ENCODE measurements at regions not wholly inside any gene's neighbourhood (a gene's known extent, or its start where the extent isn't known, plus 50 kb on each side); places are given as distances from the start of the nearest gene placed in this dataset.

DNA sequence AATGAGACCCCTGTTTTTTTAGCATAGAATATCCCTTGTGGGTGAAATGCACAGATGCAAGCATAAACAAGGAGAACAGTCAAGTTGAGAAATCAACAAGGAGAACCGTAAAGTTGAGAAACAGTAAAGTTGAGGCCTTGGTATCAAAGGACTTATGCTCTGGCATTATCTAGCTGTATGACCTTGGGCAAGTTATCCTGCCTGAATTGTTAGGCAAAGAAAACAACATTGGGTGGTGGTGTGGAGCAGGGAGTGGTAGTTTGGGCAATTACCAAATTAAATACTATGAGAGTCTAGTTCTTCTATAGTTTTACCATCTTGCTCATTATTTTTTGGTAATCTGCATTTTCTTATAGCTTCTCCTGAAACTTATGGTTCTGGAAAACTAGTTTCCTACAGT lies 573.4 kb upstream of the ARPP21 start:
- intact Hi-C loops (cut with DNase I), result no loop called here
- Histone ChIP-seq H3K27ac (no peak overlapping the region), H3K4me1 (peaks cover 14% of the 10 kb centered on the region), H3K27me3 (ENCODE audit: insufficient read depth in 3 of 3, low read length in 2 of 3) (no peaks in the 10 kb centered on the region), H3K36me3 (ENCODE audit: insufficient read depth in 1 of 2, low read depth in 1 of 2) (no peaks in the 10 kb centered on the region), H3K9me3 (no peaks in the 10 kb centered on the region), H3K4me3 (no peak overlapping the region)
- DNase-seq, result no peak
- no peak for TF ChIP-seq CTCF (IDR thresholded peaks at IDR 0.05)
- 86 to 91% (median 91%) methylated on average over 1 of the region's 1 CpG for WGBS, 3 donors
- no peak for ATAC-seq

DNA sequence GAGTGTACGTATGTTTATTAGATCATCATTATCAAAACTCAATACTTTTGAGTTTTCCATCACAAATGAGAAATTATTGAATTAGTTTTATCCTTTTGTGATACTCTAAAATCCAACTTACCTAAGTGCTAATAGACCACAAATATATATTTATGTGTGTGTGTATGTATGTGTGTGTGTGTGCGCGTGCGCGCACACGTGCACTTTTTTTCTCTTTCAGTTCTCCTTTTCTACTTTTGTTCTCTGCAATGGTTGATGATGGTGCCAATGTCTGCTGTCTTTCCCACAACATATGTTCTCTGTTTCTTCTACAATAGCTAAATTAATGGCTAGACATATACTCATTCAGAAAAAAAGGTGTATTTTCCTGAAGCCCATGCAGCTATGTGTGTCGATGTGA lies 571.6 kb upstream of the ARPP21 start:
- DNase-seq, result no peak
- peaks cover 2% of the 10 kb centered on the region for H3K4me1 ChIP-seq
- TF ChIP-seq CTCF (IDR thresholded peaks at IDR 0.05), result no peak
- 97 to 98% (median 97%) methylated on average over 7 of the region's 7 CpGs for WGBS, 3 donors
- no peak overlapping the region for H3K27ac ChIP-seq
- H3K9me3 ChIP-seq, result no peaks in the 10 kb centered on the region
- no peak for ATAC-seq
- intact Hi-C loops (cut with DNase I), result no loop called here
- no peaks in the 10 kb centered on the region for H3K36me3 ChIP-seq (ENCODE audit: insufficient read depth in 1 of 2, low read depth in 1 of 2)
- no peaks in the 10 kb centered on the region for H3K27me3 ChIP-seq (ENCODE audit: insufficient read depth in 3 of 3, low read length in 2 of 3)
- no peak overlapping the region for H3K4me3 ChIP-seq

DNA sequence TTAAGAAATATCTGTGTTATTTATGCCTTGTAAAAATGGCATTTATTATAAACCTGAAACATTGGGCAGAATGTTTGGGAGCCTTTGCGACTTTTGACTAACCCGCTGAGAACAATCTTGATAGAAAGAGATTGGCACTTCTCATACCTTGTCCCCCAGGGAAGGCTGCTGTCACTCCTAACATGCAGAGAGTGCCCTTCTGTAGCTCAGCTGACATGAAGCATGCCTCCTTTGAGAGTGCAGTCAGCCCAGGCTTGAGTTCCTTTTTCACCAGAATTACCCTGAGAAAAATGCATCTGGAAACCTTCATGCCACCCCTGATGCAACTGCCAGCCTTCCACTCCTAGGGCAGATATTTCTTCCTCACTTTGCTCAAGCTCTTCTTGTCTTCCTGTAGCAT lies 569.2 kb upstream of the ARPP21 start:
- intact Hi-C loops (cut with DNase I), result no loop called here
- 85 to 91% (median 90%) methylated on average over 2 of the region's 2 CpGs for WGBS, 3 donors
- ATAC-seq, result no peak
- H3K36me3 ChIP-seq (ENCODE audit: insufficient read depth in 1 of 2, low read depth in 1 of 2), result no peaks in the 10 kb centered on the region
- TF ChIP-seq CTCF (IDR thresholded peaks at IDR 0.05), result no peak
- no peak overlapping the region for H3K4me3 ChIP-seq
- H3K27me3 ChIP-seq (ENCODE audit: insufficient read depth in 3 of 3, low read length in 2 of 3), result no peaks in the 10 kb centered on the region
- no peaks in the 10 kb centered on the region for H3K4me1 ChIP-seq
- H3K9me3 ChIP-seq, result no peaks in the 10 kb centered on the region
- no peak overlapping the region for H3K27ac ChIP-seq
- no peak for DNase-seq

GRCh38 chr3:35071772-35072171 lies 567.6 kb upstream of the ARPP21 start:
- ATAC-seq, result no peak

More at GRCh38 chr3:35071772-35072171, 567.6 kb upstream of the ARPP21 start:
- no peaks in the 10 kb centered on the region for H3K36me3 ChIP-seq (ENCODE audit: insufficient read depth in 1 of 2, low read depth in 1 of 2)
- H3K27me3 ChIP-seq (ENCODE audit: insufficient read depth in 3 of 3, low read length in 2 of 3), result no peaks in the 10 kb centered on the region
- intact Hi-C loops (cut with DNase I), result no loop called here
- H3K4me1 ChIP-seq, result no peaks in the 10 kb centered on the region
- no peak for TF ChIP-seq CTCF (IDR thresholded peaks at IDR 0.05)
- no peaks in the 10 kb centered on the region for H3K9me3 ChIP-seq
- 81 to 88% (median 88%) methylated on average over 1 of the region's 1 CpG for WGBS, 3 donors
- H3K4me3 ChIP-seq, result no peak overlapping the region
- DNase-seq, result no peak
- H3K27ac ChIP-seq, result no peak overlapping the region
